MM.1S (cell line): ENCODE measurements at regions not wholly inside any gene's neighbourhood (a gene's known extent, or its start where the extent isn't known, plus 50 kb on each side); places are given as distances from the start of the nearest gene placed in this dataset.

Experiments
- DNase-seq: peaks from one replicate; pipeline ENCODE4 v3.0.0-alpha.2; 2015
- H2AFZ ChIP-seq: fragments of 300-600 bp; sonication (generic); 2 replicates; pipeline ENCODE4 v1.6.0; 2016; ENCODE audit warnings: antibody characterized with exemption, low read length
- H3F3A ChIP-seq: fragments of 300-600 bp; sonication (generic); 2 replicates; pipeline ENCODE4 v1.6.1; 2016; ENCODE audit warnings: mild to moderate bottlenecking, antibody characterized with exemption, low read length, moderate library complexity, mixed read lengths; ENCODE audit not compliant: insufficient read depth
- H3K27ac ChIP-seq: fragments of 300-600 bp; sonication (generic); 2 replicates; pipeline ENCODE4 v1.5.1; 2016; ENCODE audit warnings: mild to moderate bottlenecking, low read length
- H3K27me3 ChIP-seq: fragments of 300-600 bp; sonication (generic); replicated peaks from 2 replicates; pipeline ENCODE4 v1.6.0; 2016; ENCODE audit warnings: low read length; ENCODE audit not compliant: insufficient read depth
- H3K36me3 ChIP-seq: fragments of 300-600 bp; sonication (generic); replicated peaks from 2 replicates; pipeline ENCODE4 v1.6.1; 2016; ENCODE audit warnings: mild to moderate bottlenecking, low read length, mixed read lengths; ENCODE audit not compliant: insufficient read depth
- H3K4me1 ChIP-seq: fragments of 300-600 bp; sonication (generic); 2 replicates; pipeline ENCODE4 v1.6.1; 2016; ENCODE audit warnings: low read length, mixed read lengths
- H3K4me2 ChIP-seq: fragments of 300-600 bp; sonication (generic); 2 replicates; pipeline ENCODE4 v1.6.0; 2016; ENCODE audit warnings: low read depth, low read length
- H3K4me3 ChIP-seq: fragments of 300-600 bp; sonication (generic); 2 replicates; pipeline ENCODE4 v1.5.1; 2016; ENCODE audit warnings: low read length, mixed read lengths
- H3K79me2 ChIP-seq: fragments of 300-600 bp; sonication (generic); 2 replicates; pipeline ENCODE4 v1.6.1; 2016; ENCODE audit warnings: mixed run types, low read length, mixed read lengths
- H3K9ac ChIP-seq: fragments of 300-600 bp; sonication (generic); 2 replicates; pipeline ENCODE4 v1.6.1; 2016; ENCODE audit warnings: low read length, mixed read lengths
- H3K9me2 ChIP-seq: fragments of 300-600 bp; sonication (generic); replicated peaks from 2 replicates; pipeline ENCODE4 v1.6.1; 2016; ENCODE audit warnings: mild to moderate bottlenecking, low read length, mixed read lengths; ENCODE audit not compliant: insufficient read depth
- H3K9me3 ChIP-seq: fragments of 300-600 bp; sonication (generic); replicated peaks from 2 replicates; pipeline ENCODE4 v1.6.1; 2016; ENCODE audit warnings: mild to moderate bottlenecking, low read length, mixed read lengths; ENCODE audit not compliant: insufficient read depth
- H4K20me1 ChIP-seq: fragments of 300-600 bp; sonication (generic); 2 replicates; pipeline ENCODE4 v1.6.1; 2016; ENCODE audit warnings: mild to moderate bottlenecking, low read length, moderate library complexity, mixed read lengths; ENCODE audit not compliant: insufficient read depth
- CTCF ChIP-seq: fragments of 300-600 bp; sonication (generic); IDR thresholded peaks from 2 replicates; pipeline ENCODE4 v1.5.1; 2016; ENCODE audit warnings: antibody characterized with exemption, low read length, mixed read lengths
- EZH2 ChIP-seq: fragments of 300-600 bp; sonication (generic); optimal IDR thresholded peaks from 2 replicates; pipeline ENCODE3; 2017; ENCODE audit warnings: low read depth, mild to moderate bottlenecking, antibody characterized with exemption, low read length, mixed read lengths
- EZH2phosphoT487 ChIP-seq: fragments of 300-600 bp; sonication (generic); IDR thresholded peaks from 2 replicates; pipeline ENCODE4 v1.6.1; 2018; ENCODE audit warnings: antibody characterized with exemption, low read length

- Histone ChIP-seq H3K4me3 (no peak overlapping the region), H3K27me3 (no peaks in the 10 kb centered on the region), H3K36me3 (no peaks in the 10 kb centered on the region), H3K9ac (no peak overlapping the region), H4K20me1 (no peaks in the 10 kb centered on the region), H3K4me2 (no peak overlapping the region), H3F3A (no peaks in the 10 kb centered on the region), H3K9me3 (no peaks in the 10 kb centered on the region), H3K27ac (no peak overlapping the region), H3K9me2 (no peaks in the 10 kb centered on the region), H3K4me1 (no peaks in the 10 kb centered on the region), H3K79me2 (no peaks in the 10 kb centered on the region), H2AFZ (no peak overlapping the region)
- DNase-seq = no peak
- TF ChIP-seq EZH2 = no peak
Observed at GRCh38 chr2:199707593-199708185, 143.3 kb downstream of the FTCDNL1 start.

GRCh38 chr2:199705538-199705937 is 145.5 kb downstream of the FTCDNL1 start:
- TF ChIP-seq EZH2 = no peak
- TF ChIP-seq CTCF = no peak
- TF ChIP-seq EZH2phosphoT487 = no peak
- H3K4me2 ChIP-seq = no peak overlapping the region
- H3K9me2 ChIP-seq = no peaks in the 10 kb centered on the region
- no peaks in the 10 kb centered on the region for H3K4me1 ChIP-seq
- H4K20me1 ChIP-seq = no peaks in the 10 kb centered on the region
- H3K27ac ChIP-seq = no peak overlapping the region
- no peak overlapping the region for H2AFZ ChIP-seq
- no peaks in the 10 kb centered on the region for H3F3A ChIP-seq
- no peaks in the 10 kb centered on the region for H3K79me2 ChIP-seq
- no peak overlapping the region for H3K4me3 ChIP-seq
- no peak overlapping the region for H3K9ac ChIP-seq
- DNase-seq = no peak
- no peaks in the 10 kb centered on the region for H3K36me3 ChIP-seq
- H3K9me3 ChIP-seq = no peaks in the 10 kb centered on the region
- no peaks in the 10 kb centered on the region for H3K27me3 ChIP-seq

DNA sequence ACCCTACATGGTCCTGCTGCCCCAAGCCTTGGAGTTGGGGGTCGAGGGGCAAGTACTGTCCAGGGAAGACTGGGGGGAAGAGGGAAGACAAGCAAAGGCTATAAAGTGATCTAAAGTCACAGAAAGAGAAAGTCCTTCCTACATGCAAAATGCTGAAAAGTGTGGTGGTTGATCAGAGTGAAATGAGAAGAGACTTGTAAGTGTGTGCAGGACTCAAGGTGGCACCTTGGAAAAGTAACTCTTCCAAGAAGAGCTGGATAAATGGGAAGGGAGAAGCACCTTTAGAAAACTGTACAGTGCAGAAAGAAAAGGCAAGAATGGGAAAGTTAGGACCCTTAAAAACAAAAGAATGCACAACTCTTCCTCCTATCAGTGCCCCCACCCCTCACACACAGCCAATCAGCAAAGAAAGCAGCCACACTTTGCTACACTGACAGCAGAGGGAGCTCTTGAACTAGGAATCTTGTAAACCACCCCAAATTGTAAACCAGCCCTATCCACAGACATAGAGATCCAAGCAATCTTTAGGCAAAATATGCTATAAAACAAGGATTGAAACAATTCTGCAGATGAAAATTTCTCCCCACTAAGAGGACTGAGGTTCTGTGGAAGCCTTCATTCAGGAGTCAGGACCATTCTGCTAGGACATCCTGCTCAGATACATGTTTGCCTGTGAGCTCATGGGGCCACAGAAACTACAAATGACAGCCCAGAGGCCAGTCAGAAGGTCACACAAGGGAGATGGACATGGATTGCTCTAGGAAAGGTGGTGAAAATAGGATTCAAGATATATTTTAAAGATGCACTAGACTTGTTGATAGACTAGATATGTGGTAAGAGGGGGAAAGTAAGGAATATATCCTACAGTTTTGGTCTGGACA is 146.4 kb downstream of the FTCDNL1 start:
- no peaks in the 10 kb centered on the region for H3K36me3 ChIP-seq
- no peaks in the 10 kb centered on the region for H3K27me3 ChIP-seq
- H3K9me2 ChIP-seq = no peaks in the 10 kb centered on the region
- no peaks in the 10 kb centered on the region for H3K4me1 ChIP-seq
- no peak overlapping the region for H2AFZ ChIP-seq
- TF ChIP-seq EZH2phosphoT487 = no peak
- peak; percentile 70 for TF ChIP-seq CTCF
- no peak overlapping the region for H3K4me3 ChIP-seq
- no peak overlapping the region for H3K4me2 ChIP-seq
- no peaks in the 10 kb centered on the region for H3K79me2 ChIP-seq
- H3F3A ChIP-seq = no peaks in the 10 kb centered on the region
- H3K27ac ChIP-seq = no peak overlapping the region
- H3K9me3 ChIP-seq = no peaks in the 10 kb centered on the region
- peak; percentile 38 for DNase-seq
- H4K20me1 ChIP-seq = no peaks in the 10 kb centered on the region
- H3K9ac ChIP-seq = no peak overlapping the region

DNA sequence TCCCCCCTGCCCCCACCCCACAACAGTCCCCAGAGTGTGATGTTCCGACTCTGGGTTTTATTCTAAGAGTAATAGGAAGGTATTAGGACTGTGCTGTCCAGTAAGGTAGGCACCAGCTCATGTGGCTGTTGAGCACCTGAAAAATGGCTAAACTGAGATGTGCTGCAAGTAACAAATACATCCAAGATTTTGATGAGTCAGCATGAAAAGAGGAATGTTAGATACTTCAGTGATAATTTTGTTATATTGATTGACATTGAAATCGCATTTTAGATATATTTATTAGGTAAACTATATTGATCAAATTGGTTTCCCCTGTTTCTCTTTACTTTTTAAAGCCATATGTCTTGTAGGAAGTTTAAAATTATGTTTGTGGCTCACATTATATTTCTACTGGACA is 147.8 kb downstream of the FTCDNL1 start:
- H3K79me2 ChIP-seq = no peaks in the 10 kb centered on the region
- H3K9me2 ChIP-seq = no peaks in the 10 kb centered on the region
- no peak overlapping the region for H3K9ac ChIP-seq
- H4K20me1 ChIP-seq = no peaks in the 10 kb centered on the region
- no peaks in the 10 kb centered on the region for H3K4me1 ChIP-seq
- H3K4me2 ChIP-seq = no peak overlapping the region
- H2AFZ ChIP-seq = no peak overlapping the region
- no peaks in the 10 kb centered on the region for H3F3A ChIP-seq
- no peak overlapping the region for H3K4me3 ChIP-seq
- H3K27ac ChIP-seq = no peak overlapping the region
- no peak for DNase-seq
- TF ChIP-seq CTCF (no peak), EZH2phosphoT487 (no peak), EZH2 (no peak)
- H3K9me3 ChIP-seq = no peaks in the 10 kb centered on the region
- H3K27me3 ChIP-seq = no peaks in the 10 kb centered on the region
- no peaks in the 10 kb centered on the region for H3K36me3 ChIP-seq
